OCI-LY1 (cell line): ENCODE measurements at regions not wholly inside any gene's neighbourhood (a gene's known extent, or its start where the extent isn't known, plus 50 kb on each side); places are given as distances from the start of the nearest gene placed in this dataset.

ENCODE experiments used
- CTCF ChIP-seq: fragments of 200-600 bp; sonication (generic), shearing (Covaris generic); IDR thresholded peaks from 2 replicates; pipeline ENCODE4 v1.5.1; 2017; ENCODE audit warnings: mild to moderate bottlenecking, antibody characterized with exemption, low read length, moderate library complexity, mixed read lengths
- EZH2 ChIP-seq: fragments of 200-600 bp; sonication (generic), shearing (Covaris generic); IDR thresholded peaks from 2 replicates; pipeline ENCODE4 v1.8.0; 2017; ENCODE audit warnings: borderline replicate concordance, mixed run types, mild to moderate bottlenecking, antibody characterized with exemption, low read length, moderate library complexity, mixed read lengths

- TF ChIP-seq CTCF = no peak
- TF ChIP-seq EZH2 = no peak
Measured at GRCh38 chr14:101478796-101479410, 82.4 kb upstream of the DIO3 start.
